ENCODE measurements at regions not wholly inside any gene's neighbourhood (a gene's known extent, or its start where the extent isn't known, plus 50 kb on each side); places are given as distances from the start of the nearest gene placed in this dataset.

DNA sequence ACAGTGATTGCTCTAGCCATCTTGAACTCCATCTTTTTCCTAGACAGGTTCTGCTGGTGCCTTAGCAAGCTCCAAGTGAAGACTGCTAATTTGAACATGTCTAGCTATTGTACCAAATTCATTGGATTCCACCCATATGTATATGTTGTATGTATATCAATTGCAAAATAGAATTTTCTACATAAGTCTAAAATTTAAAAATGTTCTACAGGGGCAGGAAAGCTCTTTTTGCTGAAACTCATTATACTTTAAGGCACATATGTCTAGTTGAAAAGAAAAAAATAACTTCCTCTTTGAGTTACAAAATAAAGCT is 845.3 kb downstream of the MCTP2 start:
- no peak for TF ChIP-seq CTCF (IDR thresholded peaks at IDR 0.05)
- TF ChIP-seq, protein P1, sequence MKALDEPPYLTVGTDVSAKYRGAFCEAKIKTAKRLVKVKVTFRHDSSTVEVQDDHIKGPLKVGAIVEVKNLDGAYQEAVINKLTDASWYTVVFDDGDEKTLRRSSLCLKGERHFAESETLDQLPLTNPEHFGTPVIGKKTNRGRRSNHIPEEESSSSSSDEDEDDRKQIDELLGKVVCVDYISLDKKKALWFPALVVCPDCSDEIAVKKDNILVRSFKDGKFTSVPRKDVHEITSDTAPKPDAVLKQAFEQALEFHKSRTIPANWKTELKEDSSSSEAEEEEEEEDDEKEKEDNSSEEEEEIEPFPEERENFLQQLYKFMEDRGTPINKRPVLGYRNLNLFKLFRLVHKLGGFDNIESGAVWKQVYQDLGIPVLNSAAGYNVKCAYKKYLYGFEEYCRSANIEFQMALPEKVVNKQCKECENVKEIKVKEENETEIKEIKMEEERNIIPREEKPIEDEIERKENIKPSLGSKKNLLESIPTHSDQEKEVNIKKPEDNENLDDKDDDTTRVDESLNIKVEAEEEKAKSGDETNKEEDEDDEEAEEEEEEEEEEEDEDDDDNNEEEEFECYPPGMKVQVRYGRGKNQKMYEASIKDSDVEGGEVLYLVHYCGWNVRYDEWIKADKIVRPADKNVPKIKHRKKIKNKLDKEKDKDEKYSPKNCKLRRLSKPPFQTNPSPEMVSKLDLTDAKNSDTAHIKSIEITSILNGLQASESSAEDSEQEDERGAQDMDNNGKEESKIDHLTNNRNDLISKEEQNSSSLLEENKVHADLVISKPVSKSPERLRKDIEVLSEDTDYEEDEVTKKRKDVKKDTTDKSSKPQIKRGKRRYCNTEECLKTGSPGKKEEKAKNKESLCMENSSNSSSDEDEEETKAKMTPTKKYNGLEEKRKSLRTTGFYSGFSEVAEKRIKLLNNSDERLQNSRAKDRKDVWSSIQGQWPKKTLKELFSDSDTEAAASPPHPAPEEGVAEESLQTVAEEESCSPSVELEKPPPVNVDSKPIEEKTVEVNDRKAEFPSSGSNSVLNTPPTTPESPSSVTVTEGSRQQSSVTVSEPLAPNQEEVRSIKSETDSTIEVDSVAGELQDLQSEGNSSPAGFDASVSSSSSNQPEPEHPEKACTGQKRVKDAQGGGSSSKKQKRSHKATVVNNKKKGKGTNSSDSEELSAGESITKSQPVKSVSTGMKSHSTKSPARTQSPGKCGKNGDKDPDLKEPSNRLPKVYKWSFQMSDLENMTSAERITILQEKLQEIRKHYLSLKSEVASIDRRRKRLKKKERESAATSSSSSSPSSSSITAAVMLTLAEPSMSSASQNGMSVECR (CRISPR knock-in tag; IDR thresholded peaks at IDR 0.05; ENCODE audit: borderline replicate concordance), result no peak
- no peak for TF ChIP-seq SP1 (CRISPR knock-in tag; conservative IDR thresholded peaks at IDR 0.05)
- TF ChIP-seq NR2C2 (CRISPR knock-in tag; IDR thresholded peaks at IDR 0.05), result no peak
- no peak for TF ChIP-seq FOXK1 (CRISPR knock-in tag; IDR thresholded peaks at IDR 0.05)
- no peak for TF ChIP-seq MAX (CRISPR knock-in tag; IDR thresholded peaks at IDR 0.05)
- TF ChIP-seq, protein P2, sequence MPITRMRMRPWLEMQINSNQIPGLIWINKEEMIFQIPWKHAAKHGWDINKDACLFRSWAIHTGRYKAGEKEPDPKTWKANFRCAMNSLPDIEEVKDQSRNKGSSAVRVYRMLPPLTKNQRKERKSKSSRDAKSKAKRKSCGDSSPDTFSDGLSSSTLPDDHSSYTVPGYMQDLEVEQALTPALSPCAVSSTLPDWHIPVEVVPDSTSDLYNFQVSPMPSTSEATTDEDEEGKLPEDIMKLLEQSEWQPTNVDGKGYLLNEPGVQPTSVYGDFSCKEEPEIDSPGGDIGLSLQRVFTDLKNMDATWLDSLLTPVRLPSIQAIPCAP (CRISPR knock-in tag; IDR thresholded peaks at IDR 0.05), result no peak
- TF ChIP-seq, protein P3, sequence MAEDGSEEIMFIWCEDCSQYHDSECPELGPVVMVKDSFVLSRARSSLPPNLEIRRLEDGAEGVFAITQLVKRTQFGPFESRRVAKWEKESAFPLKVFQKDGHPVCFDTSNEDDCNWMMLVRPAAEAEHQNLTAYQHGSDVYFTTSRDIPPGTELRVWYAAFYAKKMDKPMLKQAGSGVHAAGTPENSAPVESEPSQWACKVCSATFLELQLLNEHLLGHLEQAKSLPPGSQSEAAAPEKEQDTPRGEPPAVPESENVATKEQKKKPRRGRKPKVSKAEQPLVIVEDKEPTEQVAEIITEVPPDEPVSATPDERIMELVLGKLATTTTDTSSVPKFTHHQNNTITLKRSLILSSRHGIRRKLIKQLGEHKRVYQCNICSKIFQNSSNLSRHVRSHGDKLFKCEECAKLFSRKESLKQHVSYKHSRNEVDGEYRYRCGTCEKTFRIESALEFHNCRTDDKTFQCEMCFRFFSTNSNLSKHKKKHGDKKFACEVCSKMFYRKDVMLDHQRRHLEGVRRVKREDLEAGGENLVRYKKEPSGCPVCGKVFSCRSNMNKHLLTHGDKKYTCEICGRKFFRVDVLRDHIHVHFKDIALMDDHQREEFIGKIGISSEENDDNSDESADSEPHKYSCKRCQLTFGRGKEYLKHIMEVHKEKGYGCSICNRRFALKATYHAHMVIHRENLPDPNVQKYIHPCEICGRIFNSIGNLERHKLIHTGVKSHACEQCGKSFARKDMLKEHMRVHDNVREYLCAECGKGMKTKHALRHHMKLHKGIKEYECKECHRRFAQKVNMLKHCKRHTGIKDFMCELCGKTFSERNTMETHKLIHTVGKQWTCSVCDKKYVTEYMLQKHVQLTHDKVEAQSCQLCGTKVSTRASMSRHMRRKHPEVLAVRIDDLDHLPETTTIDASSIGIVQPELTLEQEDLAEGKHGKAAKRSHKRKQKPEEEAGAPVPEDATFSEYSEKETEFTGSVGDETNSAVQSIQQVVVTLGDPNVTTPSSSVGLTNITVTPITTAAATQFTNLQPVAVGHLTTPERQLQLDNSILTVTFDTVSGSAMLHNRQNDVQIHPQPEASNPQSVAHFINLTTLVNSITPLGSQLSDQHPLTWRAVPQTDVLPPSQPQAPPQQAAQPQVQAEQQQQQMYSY (CRISPR knock-in tag; IDR thresholded peaks at IDR 0.05), result no peak
- TF ChIP-seq ZNF219 (CRISPR knock-in tag; IDR thresholded peaks at IDR 0.05; ENCODE audit: borderline replicate concordance), result no peak
- TF ChIP-seq ZNF232 (CRISPR knock-in tag; IDR thresholded peaks at IDR 0.05), result no peak
